ENCODE measurements at regions not wholly inside any gene's neighbourhood (a gene's known extent, or its start where the extent isn't known, plus 50 kb on each side); places are given as distances from the start of the nearest gene placed in this dataset.

- Histone ChIP-seq H2AFZ (ENCODE audit: low read depth, low read length) (no peak overlapping the region), H3F3A (ENCODE audit: insufficient read depth, low read length, poor library complexity, severe bottlenecking) (no peaks in the 10 kb centered on the region), H3K9me3 (ENCODE audit: low read length) (no peaks in the 10 kb centered on the region), H3K4me3 (ENCODE audit: low read length) (no peak overlapping the region), H3K27me3 (ENCODE audit: insufficient read depth, low read depth, low read length) (no peaks in the 10 kb centered on the region), H4K20me1 (ENCODE audit: insufficient read depth) (no peaks in the 10 kb centered on the region), H3K79me2 (replicated peaks; ENCODE audit: insufficient read depth, low read length) (no peaks in the 10 kb centered on the region), H3K36me3 (ENCODE audit: insufficient read depth, low read length) (no peaks in the 10 kb centered on the region), H3K9me2 (ENCODE audit: insufficient read depth, low read length) (no peaks in the 10 kb centered on the region), H3K27ac (ENCODE audit: low read length) (no peak overlapping the region), H3K9ac (ENCODE audit: low read length) (no peak overlapping the region), H3K4me2 (ENCODE audit: low read length) (no peak overlapping the region)
- no peak for TF ChIP-seq TAF1 (IDR thresholded peaks at IDR 0.05; ENCODE audit: low read depth)
- no peak for TF ChIP-seq MXI1 (conservative IDR thresholded peaks at IDR 0.05; ENCODE audit: poor library complexity, severe bottlenecking)
- TF ChIP-seq, protein P1, sequence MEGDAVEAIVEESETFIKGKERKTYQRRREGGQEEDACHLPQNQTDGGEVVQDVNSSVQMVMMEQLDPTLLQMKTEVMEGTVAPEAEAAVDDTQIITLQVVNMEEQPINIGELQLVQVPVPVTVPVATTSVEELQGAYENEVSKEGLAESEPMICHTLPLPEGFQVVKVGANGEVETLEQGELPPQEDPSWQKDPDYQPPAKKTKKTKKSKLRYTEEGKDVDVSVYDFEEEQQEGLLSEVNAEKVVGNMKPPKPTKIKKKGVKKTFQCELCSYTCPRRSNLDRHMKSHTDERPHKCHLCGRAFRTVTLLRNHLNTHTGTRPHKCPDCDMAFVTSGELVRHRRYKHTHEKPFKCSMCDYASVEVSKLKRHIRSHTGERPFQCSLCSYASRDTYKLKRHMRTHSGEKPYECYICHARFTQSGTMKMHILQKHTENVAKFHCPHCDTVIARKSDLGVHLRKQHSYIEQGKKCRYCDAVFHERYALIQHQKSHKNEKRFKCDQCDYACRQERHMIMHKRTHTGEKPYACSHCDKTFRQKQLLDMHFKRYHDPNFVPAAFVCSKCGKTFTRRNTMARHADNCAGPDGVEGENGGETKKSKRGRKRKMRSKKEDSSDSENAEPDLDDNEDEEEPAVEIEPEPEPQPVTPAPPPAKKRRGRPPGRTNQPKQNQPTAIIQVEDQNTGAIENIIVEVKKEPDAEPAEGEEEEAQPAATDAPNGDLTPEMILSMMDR (IDR thresholded peaks at IDR 0.05; ENCODE audit: poor library complexity, severe bottlenecking): no peak
- TF ChIP-seq REST (IDR thresholded peaks at IDR 0.05; ENCODE audit: borderline replicate concordance): no peak
- TF ChIP-seq SMC3 (conservative IDR thresholded peaks at IDR 0.05; ENCODE audit: poor library complexity): no peak
- TF ChIP-seq POLR2AphosphoS5 (IDR thresholded peaks at IDR 0.05): no peak
- TF ChIP-seq EZH2 (IDR thresholded peaks at IDR 0.05; ENCODE audit: borderline replicate concordance, insufficient read depth, low read length, poor library complexity, severe bottlenecking): no peak
- no peak for TF ChIP-seq RAD21 (conservative IDR thresholded peaks at IDR 0.05)
- no peak for TF ChIP-seq EP300 (conservative IDR thresholded peaks at IDR 0.05; ENCODE audit: poor library complexity, severe bottlenecking)
These were observed 52.5 kb upstream of the GGTA1 start for GRCh38 chr9:121551985-121552753.

DNA sequence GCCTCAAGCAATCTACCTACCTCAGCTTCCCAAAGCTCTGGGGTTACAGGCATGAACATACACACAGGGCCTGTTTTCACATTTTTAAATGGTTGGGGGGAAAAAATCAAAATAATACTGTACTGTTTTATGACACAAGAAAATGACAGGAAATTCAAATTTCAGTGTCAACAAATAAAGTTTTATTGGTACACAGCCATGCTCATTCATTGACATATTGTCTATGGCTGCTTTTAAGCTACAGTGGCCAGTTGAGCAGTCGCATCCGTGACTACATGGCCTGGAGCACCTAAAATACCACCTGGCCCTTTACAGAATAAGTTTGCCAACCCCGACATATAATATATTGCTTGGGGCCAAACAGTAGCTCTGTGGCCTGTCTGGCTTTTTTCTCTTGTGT lies 56.4 kb upstream of the GGTA1 start:
- Histone ChIP-seq H3K4me2 (ENCODE audit: low read length) (no peak overlapping the region), H4K20me1 (ENCODE audit: insufficient read depth) (no peaks in the 10 kb centered on the region), H3K9me2 (ENCODE audit: insufficient read depth, low read length) (no peaks in the 10 kb centered on the region), H3K9ac (ENCODE audit: low read length) (no peak overlapping the region), H3K27me3 (ENCODE audit: insufficient read depth, low read depth, low read length) (no peaks in the 10 kb centered on the region), H3K4me3 (ENCODE audit: low read length) (no peak overlapping the region), H3K79me2 (replicated peaks; ENCODE audit: insufficient read depth, low read length) (no peaks in the 10 kb centered on the region), H3K27ac (ENCODE audit: low read length) (no peak overlapping the region), H3F3A (ENCODE audit: insufficient read depth, low read length, poor library complexity, severe bottlenecking) (no peaks in the 10 kb centered on the region), H3K36me3 (ENCODE audit: insufficient read depth, low read length) (no peaks in the 10 kb centered on the region), H2AFZ (ENCODE audit: low read depth, low read length) (no peak overlapping the region), H3K9me3 (ENCODE audit: low read length) (no peaks in the 10 kb centered on the region)
- TF ChIP-seq POLR2AphosphoS5 (IDR thresholded peaks at IDR 0.05): no peak
- no peak for TF ChIP-seq REST (IDR thresholded peaks at IDR 0.05; ENCODE audit: borderline replicate concordance)
- TF ChIP-seq, protein P1 (IDR thresholded peaks at IDR 0.05; ENCODE audit: poor library complexity, severe bottlenecking): no peak
- no peak for TF ChIP-seq SMC3 (conservative IDR thresholded peaks at IDR 0.05; ENCODE audit: poor library complexity)
